GM12872 (cell line): ENCODE measurements at regions not wholly inside any gene's neighbourhood (a gene's known extent, or its start where the extent isn't known, plus 50 kb on each side); places are given as distances from the start of the nearest gene placed in this dataset.

Experiments
- TF ChIP-seq, protein P1 (sequence below): IDR thresholded peaks from 3 replicates; pipeline ENCODE4 v1.5.1; 2011; ENCODE audit warnings: low read depth, mild to moderate bottlenecking, low read length, moderate library complexity; ENCODE audit not compliant: insufficient read depth

DNA sequence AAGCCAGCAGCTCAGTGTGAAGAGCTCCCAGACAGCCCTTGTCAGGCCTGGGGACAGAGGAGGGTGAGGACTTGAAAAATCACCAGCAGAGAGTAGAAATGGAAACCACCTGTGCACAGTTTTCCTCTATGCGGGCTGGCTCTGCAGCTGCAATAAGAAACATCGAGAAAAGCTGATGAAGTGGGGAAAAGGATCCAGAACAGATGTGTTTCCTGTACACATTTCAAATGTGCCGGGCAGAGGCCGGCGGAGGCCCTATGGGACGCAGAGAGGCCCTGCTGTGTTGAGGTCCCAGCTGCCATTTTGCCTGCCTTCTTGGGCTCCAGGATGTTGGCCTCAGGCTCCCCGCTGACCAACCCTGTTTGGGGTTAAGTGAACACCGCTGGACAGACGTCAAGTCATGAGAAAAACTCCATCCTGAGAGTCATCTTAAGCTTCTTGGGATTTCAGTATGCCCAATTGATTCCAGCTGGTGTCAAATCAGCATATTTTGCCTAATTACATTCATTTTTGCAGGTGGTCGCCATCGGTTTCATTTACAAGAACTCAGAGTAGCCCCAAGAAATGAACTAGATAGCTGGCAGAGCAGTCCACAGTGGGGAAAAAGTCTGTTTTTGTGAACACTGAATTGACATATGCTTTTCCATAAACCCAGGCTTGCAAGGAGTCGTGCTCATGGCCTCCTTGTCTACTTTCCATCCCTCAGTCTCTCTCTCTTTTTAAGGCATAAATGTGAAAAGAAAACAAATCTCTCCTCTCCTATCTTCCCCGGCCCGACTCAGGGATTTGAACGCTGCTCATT, 150.4 kb upstream of the PHACTR3 start:
- TF ChIP-seq, protein P1, sequence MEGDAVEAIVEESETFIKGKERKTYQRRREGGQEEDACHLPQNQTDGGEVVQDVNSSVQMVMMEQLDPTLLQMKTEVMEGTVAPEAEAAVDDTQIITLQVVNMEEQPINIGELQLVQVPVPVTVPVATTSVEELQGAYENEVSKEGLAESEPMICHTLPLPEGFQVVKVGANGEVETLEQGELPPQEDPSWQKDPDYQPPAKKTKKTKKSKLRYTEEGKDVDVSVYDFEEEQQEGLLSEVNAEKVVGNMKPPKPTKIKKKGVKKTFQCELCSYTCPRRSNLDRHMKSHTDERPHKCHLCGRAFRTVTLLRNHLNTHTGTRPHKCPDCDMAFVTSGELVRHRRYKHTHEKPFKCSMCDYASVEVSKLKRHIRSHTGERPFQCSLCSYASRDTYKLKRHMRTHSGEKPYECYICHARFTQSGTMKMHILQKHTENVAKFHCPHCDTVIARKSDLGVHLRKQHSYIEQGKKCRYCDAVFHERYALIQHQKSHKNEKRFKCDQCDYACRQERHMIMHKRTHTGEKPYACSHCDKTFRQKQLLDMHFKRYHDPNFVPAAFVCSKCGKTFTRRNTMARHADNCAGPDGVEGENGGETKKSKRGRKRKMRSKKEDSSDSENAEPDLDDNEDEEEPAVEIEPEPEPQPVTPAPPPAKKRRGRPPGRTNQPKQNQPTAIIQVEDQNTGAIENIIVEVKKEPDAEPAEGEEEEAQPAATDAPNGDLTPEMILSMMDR = no peak

DNA sequence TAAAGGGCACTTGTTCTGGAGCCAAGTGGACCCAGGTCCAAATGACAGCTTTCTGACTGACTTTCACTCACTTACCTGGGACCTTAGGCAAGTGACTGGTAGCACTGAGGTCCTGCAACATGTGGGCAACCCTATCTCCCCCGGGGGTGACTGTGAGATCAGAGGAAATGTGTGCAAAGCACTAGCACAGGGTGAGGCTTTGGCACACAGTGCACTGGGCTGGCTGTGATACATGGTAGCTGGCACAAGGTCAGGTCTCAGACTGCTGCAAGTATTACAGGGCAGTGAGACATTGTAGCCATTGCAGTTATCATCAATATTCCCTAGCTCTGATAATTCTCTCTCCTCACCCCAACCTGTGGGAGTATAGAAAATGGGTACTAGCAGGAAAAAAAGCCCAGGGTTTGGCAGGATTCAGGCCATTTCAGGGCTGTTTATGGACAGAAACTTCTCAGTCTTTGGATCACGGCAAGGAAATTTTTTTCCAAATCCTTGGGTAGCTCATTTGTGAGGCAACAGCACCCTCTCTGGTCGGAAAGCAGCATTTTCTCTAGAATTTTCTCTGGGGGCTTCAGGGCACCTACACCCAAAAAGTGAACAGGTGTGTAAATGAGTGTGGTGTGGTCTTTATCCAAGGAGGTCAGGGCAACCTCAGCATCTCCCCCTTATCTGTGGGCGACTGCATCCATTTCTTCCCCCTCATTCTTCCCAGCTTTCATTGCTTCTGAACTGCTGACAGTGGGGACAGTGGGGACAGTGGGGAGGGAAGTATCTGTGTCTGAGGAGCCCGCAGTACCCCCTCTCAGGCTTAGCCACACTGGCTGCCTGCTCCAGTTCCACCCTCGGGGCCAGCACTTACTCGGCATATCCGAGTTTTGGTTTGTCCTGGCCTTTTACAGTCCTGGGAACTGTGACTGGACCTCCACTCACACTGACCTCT, 148.7 kb upstream of the PHACTR3 start:
- TF ChIP-seq, protein P1 = peak; percentile 44

DNA sequence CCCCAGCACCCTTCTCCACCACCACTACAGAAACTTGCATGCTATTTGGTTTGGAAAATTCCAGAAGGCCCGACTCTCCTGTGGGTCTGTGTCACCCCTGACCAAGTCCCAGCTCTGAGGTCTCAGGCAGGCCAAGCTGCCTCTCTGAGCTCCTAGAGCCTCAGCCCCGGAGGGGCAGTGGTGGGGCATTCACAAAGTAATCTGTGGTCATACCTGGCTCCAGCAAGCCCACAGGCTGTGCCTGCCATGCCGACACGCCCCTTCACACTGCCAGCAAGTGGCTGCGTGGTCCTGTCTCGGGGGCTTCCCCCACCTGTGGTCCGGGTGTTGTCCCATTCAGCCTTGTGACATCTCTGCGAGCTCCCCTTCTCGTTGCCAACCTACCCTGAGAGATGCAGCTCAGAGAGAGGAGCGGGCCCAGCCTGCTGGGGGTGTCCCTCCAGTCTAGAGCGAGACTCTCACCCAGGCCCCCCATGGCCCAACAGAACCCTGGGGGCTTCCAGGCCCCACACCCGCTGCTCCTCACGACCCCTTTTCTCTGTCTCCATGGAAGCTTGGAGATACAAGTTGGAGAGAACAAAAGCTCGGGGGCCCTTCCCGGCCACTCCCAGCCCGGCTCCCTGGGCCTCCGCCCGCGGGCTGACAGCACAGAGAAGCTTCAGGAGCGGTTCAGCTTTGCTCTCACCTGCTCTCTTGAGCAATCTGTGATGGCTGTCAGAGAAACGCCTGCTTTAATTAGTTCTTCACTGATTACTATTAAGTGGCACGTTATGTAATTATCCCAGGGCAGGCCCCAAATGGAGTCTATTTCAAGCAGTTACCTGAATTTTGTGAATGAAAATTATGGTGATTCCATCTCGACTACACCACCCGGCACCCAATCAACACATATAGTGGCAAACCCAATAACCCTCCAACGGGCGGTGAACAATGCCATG, 147.7 kb upstream of the PHACTR3 start:
- TF ChIP-seq, protein P1 = no peak

DNA sequence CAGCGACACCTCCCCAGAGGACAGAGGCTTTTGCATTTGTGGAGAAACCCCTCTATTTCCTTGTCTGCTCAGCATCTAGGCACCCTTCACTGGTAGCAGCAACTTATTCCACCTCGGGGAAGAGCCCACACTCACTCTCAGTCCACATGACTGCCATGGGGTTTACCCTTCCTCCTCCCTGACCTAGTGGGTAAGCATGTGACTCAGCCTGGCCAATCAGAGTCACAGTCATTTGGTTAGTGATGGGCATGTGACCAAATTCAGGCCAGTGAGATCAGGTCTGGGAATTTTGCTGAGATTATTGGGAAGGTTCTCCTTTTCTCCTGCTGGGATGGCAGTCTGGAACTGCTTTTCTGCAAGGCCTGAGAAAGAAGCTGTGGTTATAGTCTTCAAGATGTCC, 145.7 kb upstream of the PHACTR3 start:
- TF ChIP-seq, protein P1 = no peak

DNA sequence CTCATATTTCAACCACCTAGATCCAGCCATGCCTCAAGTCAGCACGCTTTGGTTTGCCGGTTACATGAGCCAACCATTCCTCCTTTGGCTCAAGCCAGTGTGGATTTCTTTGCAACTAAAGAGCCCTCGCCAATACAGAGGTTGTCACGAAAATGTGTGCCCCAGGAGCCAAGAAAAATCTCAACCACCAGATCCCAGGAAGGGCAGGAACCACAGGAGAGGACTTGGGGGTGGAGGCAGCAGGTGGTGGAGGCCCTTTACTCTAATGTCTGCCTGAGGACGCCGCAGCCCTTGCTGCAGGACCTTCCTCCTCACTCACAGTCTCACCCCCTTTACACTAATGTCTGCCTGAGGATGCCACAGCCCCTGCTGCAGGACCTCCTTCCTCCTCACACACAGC, 144.8 kb upstream of the PHACTR3 start:
- TF ChIP-seq, protein P1 = no peak

DNA sequence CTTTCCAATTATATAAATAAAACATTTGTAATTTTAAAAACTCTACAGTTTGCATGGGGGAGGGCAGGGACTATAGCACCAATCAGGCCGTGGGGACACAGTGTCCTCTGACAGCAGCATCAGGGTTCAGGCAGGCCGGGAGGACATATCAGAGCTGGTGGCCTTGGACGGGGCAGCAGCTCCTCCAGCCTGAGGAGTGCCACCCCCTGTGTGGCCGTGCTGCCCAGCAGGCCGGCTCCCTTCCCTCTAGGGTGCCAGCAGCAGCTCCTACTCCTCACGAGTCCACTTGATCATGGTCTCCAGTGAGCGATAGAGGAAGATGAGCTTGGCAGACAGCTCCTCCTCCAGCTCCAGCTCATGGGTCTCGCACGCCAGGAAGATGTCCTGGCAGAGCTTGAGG, 144.0 kb upstream of the PHACTR3 start:
- TF ChIP-seq, protein P1 = no peak
